Panc1 (cell line): ENCODE measurements at regions not wholly inside any gene's neighbourhood (a gene's known extent, or its start where the extent isn't known, plus 50 kb on each side); places are given as distances from the start of the nearest gene placed in this dataset.

Experiments
- ATAC-seq: fragments of 200-7000 bp; cut with Tn5 transposase; 2 replicates; pipeline ENCODE4 v1.9.1; 2020; ENCODE audit warnings: mild to moderate bottlenecking, moderate library complexity
- BruUV-seq: library from RNA; stranded (reverse); fragments of 400-500 nt; replicated peaks from 2 replicates; lab custom pipeline; 2021; lab: Mats Ljungman, UMichigan
- CTCF ChIA-PET: fragments of 300-600 bp; sonication (Branson Sonifier 250); formaldehyde crosslinking; loops from one replicate; lab custom pipeline; 2022; ENCODE audit warnings: antibody characterized with exemption; lab: Charles Lee
- POLR2A ChIA-PET: fragments of 300-600 bp; sonication (Branson Sonifier 250); formaldehyde crosslinking; loops from one replicate; lab custom pipeline; 2022; ENCODE audit warnings: antibody characterized with exemption; lab: Charles Lee
- DNase-seq: peaks from one replicate; pipeline ENCODE4 v3.0.0-alpha.2; 2010; ENCODE audit warnings: low read depth, low spot score
- H3K27ac ChIP-seq: 2 replicates; pipeline ENCODE4 v1.5.1; 2011; ENCODE audit warnings: mild to moderate bottlenecking, low read length, inconsistent platforms
- H3K27me3 ChIP-seq: fragments of 200-500 bp; sonication (Bioruptor generic); 2 replicates; pipeline ENCODE4 v1.6.0; 2014; ENCODE audit warnings: low read length, inconsistent platforms; ENCODE audit not compliant: control insufficient read depth, insufficient read depth
- H3K36me3 ChIP-seq: fragments of 200-500 bp; sonication (Bioruptor generic); 2 replicates; pipeline ENCODE4 v1.5.1; 2014; ENCODE audit warnings: inconsistent platforms, mild to moderate bottlenecking, low read length, moderate library complexity; ENCODE audit not compliant: control insufficient read depth, insufficient read depth
- H3K4me1 ChIP-seq: 2 replicates; pipeline ENCODE4 v1.5.1; 2011; ENCODE audit warnings: inconsistent platforms, mild to moderate bottlenecking, low read length, moderate library complexity; ENCODE audit not compliant: control insufficient read depth, insufficient read depth
- H3K4me3 ChIP-seq, 2 experiments: 2 replicates each; pipeline ENCODE4 v1.5.1; 2011 to 2012; ENCODE audit warnings: low read depth in 2 of 2, low read length in 2 of 2, mild to moderate bottlenecking in 2 of 2, inconsistent platforms in 1 of 2, moderate library complexity in 1 of 2
- H3K9me3 ChIP-seq: fragments of 200-500 bp; sonication (Bioruptor generic); 2 replicates; pipeline ENCODE4 v1.5.1; 2014; ENCODE audit warnings: low read depth, mild to moderate bottlenecking, inconsistent platforms, low read length, moderate library complexity; ENCODE audit not compliant: control insufficient read depth, insufficient read depth
- CTCF ChIP-seq: fragments of 450-650 bp; IDR thresholded peaks from 2 replicates; pipeline ENCODE4 v1.5.1; 2017; ENCODE audit warnings: mild to moderate bottlenecking
- POLR2AphosphoS5 ChIP-seq: IDR thresholded peaks from 2 replicates; pipeline ENCODE4 v1.6.1; 2012; ENCODE audit warnings: mild to moderate bottlenecking, low read depth, low read length, moderate library complexity
- SIN3A ChIP-seq: IDR thresholded peaks from 2 replicates; pipeline ENCODE4 v1.6.1; 2012; ENCODE audit warnings: low read depth, mild to moderate bottlenecking, low read length, moderate library complexity, borderline replicate concordance; ENCODE audit not compliant: insufficient read depth
- TCF7L2 ChIP-seq: IDR thresholded peaks from 2 replicates; pipeline ENCODE4 v1.6.1; 2011; ENCODE audit warnings: mild to moderate bottlenecking, low read depth, low read length, inconsistent platforms
- in situ Hi-C: cut with HindIII; loops from 2 replicates; pipeline ENCODE4 v1.10.0; 2016; ENCODE audit warnings: low sequenced_read_pairs, low pct_unique_long_range_greater_than_20kb
- intact Hi-C: fragments of 100-400 bp; cut with micrococcal nuclease; formaldehyde crosslinking; loops from one replicate; pipeline ENCODE4 v1.10.0; 2022; ENCODE audit not compliant: unreplicated experiment
- TF ChIP-seq, protein P1 (sequence below), 2 experiments: IDR thresholded peaks; 2 replicates each; pipeline ENCODE4 v1.6.1; 2011 to 2012; ENCODE audit warnings: low read depth in 2 of 2, control low read depth in 1 of 2, low read length in 1 of 2, mild to moderate bottlenecking in 1 of 2, moderate library complexity in 1 of 2; ENCODE audit not compliant: insufficient read depth in 1 of 2

- Histone ChIP-seq H3K27ac (no peak overlapping the region), H3K36me3 (no peaks in the 10 kb centered on the region), H3K4me1 (no peaks in the 10 kb centered on the region), H3K9me3 (no peaks in the 10 kb centered on the region), H3K4me3 (no peak overlapping the region), H3K27me3 (no peaks in the 10 kb centered on the region)
- TF ChIP-seq, protein P1, sequence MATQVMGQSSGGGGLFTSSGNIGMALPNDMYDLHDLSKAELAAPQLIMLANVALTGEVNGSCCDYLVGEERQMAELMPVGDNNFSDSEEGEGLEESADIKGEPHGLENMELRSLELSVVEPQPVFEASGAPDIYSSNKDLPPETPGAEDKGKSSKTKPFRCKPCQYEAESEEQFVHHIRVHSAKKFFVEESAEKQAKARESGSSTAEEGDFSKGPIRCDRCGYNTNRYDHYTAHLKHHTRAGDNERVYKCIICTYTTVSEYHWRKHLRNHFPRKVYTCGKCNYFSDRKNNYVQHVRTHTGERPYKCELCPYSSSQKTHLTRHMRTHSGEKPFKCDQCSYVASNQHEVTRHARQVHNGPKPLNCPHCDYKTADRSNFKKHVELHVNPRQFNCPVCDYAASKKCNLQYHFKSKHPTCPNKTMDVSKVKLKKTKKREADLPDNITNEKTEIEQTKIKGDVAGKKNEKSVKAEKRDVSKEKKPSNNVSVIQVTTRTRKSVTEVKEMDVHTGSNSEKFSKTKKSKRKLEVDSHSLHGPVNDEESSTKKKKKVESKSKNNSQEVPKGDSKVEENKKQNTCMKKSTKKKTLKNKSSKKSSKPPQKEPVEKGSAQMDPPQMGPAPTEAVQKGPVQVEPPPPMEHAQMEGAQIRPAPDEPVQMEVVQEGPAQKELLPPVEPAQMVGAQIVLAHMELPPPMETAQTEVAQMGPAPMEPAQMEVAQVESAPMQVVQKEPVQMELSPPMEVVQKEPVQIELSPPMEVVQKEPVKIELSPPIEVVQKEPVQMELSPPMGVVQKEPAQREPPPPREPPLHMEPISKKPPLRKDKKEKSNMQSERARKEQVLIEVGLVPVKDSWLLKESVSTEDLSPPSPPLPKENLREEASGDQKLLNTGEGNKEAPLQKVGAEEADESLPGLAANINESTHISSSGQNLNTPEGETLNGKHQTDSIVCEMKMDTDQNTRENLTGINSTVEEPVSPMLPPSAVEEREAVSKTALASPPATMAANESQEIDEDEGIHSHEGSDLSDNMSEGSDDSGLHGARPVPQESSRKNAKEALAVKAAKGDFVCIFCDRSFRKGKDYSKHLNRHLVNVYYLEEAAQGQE (IDR thresholded peaks at IDR 0.05; ENCODE audit: insufficient read depth in 1 of 2, low read depth in 2 of 2, low read length in 1 of 2) = no peak
- TF ChIP-seq POLR2AphosphoS5 (no peak), TCF7L2 (no peak), SIN3A (no peak), CTCF (no peak)
- CTCF ChIA-PET = no interaction called here
- DNase-seq (no peak), ATAC-seq (no peak)
- in situ Hi-C loops = no loop called here
- BruUV-seq = no TSS peak
- POLR2A ChIA-PET = no interaction called here
- intact Hi-C loops = no loop called here
These were observed 1044.4 kb upstream of the DIAPH2 start for GRCh38 chrX:95640226-95640625.

- no peak overlapping the region for H3K4me3 ChIP-seq
- H3K36me3 ChIP-seq = no peaks in the 10 kb centered on the region
- ATAC-seq (no peak), DNase-seq (no peak)
- BruUV-seq = no TSS peak
- no peak overlapping the region for H3K27ac ChIP-seq
- CTCF ChIA-PET = no interaction called here
- no peaks in the 10 kb centered on the region for H3K9me3 ChIP-seq
- no peak for TF ChIP-seq POLR2AphosphoS5
- no peak for TF ChIP-seq SIN3A
- TF ChIP-seq, protein P1 (IDR thresholded peaks at IDR 0.05; ENCODE audit: insufficient read depth in 1 of 2, low read depth in 2 of 2, low read length in 1 of 2) = no peak
- TF ChIP-seq TCF7L2 = no peak
- TF ChIP-seq CTCF = no peak
- intact Hi-C loops (no loop called here), in situ Hi-C loops (no loop called here)
- POLR2A ChIA-PET = no interaction called here
- no peaks in the 10 kb centered on the region for H3K4me1 ChIP-seq
- no peaks in the 10 kb centered on the region for H3K27me3 ChIP-seq
These were observed 1038.9 kb upstream of the DIAPH2 start for GRCh38 chrX:95645738-95646137.
